Hypothalamus (tissue), 51 donors: ENCODE measurements at regions not wholly inside any gene's neighbourhood (a gene's known extent, or its start where the extent isn't known, plus 50 kb on each side); places are given as distances from the start of the nearest gene placed in this dataset.
"Not testable (repeated sequence)": the region's sequence is repeated elsewhere in the genome, so short reads cannot be mapped to it uniquely, and the experiment has no call there.

Experiments used
- DNase-seq, 51 donors: peaks; one replicate each; lab custom pipeline; 2025; lab: John Stamatoyannopoulos, UW

DNA sequence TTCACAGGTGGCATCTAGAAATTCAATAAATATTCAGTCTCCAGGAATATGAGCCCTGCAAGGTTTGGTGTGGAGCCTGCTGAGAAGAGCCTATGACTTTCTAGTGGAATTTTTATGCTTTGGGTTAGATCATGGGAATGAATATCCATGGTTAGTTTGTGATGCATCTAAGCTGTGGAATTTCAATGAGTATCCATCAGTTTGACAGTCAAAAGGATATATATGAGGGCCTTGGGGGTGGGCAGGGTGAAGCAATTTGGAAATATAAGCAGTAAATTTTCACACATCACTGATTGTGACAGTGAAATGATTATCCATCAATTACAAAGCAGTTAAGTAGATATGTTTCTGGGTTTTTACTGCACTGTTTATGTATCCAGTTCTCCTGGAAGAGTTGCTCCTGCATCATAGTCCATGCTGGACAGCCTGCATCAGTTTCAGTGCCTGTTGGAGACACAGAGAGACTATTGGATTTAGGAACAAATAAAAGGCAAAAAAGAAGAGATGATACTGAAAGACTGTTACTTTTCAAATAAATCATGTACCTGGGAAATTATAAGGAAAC is 530.8 kb downstream of the MFSD1 start:
- DNase-seq, result no peak

DNA sequence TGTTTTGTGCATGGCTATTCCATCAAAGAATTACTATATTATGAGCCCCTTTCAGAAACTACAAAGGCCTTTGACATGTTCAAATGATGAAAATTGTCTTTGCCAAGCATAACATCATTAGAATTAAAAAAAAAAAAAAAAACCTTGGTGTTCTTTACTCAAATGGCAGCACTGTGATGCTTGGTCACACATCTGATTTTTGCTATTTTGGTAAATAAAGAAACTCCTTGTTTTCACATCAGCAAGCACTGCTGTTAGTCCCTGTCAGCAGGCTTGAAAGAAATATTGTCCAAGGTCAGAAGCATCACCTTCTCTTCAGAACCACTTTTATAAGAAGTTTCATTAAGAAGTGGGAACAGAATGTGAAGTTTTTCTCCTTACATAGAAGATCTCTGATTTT is 537.3 kb downstream of the MFSD1 start:
- no peak for DNase-seq

DNA sequence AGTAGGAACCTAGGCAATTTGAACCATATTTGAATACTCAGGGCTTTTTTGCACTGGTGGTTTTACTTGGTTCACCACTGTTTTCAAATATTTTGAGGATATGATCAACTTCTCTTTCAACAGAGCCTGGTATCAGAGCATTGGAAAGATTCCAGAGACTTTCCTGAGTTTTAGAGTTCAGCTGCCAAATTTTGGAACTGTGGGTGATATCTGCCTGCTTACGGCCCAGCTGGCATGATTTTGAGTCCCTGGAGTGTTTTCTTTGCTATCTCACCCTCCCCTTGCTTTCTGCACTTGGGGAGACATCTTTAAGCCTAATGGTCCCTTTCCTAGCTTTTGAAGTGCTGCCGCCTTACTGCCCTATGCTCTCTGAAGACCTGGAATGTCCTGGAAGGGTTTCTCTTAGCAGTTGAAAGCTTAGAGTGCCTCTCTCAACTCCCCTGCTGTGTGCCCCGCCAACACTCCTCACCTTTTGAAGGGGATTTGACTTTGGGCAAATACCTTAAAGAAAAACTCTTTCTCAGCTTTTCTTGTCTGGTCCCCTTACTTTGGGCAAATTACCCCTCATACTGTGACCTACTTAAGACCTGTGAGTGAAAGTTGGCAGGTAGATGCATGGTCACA is 539.1 kb downstream of the MFSD1 start:
- no peak for DNase-seq

DNA sequence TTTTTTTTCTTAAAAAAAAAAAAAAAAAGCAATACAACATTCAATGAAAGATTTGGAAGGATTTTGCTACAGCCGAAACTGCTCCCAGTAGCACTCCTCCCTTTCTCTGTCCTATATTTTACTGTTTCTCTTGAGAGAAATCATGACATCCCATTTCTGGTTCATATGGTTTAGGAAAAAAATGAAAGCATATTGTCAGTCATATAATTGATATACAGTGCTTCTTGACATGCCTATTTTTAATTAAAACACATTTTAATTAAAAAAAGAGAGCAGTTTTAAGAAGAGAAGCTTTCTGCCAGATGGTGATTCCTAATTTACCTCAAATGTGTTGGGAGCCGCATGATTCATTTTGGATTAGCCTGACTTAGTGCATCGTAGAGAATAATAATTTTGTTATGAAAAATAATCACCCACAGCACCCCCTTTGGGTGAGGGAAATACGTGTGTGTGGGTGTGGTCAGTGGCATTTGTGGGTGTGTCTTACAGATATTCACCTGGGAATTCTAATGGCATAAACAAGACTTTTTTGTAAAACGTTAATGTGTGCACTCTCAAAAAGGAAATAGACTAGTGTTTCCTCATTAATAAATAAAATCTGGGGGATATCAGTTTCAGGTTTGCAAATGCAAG is 544.5 kb downstream of the MFSD1 start:
- DNase-seq, result no peak

DNA sequence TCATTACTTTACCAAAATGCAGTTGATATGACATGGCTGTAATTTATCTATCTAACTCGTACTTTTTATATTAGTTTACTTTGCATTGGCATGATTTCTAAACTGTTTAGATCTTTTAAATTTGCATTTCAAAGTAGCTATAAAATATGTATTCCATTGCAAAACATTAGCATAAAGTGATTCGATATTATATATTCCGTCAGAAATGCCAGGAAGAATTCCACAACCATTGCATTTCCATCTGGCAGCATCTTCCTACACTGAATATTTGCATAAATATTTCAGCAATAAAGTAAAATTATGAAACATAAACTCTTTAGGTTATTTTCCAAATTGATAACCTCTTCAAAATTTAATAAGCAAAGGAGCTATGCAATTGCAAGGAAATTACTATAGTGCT is 546.6 kb downstream of the MFSD1 start:
- no peak for DNase-seq

DNA sequence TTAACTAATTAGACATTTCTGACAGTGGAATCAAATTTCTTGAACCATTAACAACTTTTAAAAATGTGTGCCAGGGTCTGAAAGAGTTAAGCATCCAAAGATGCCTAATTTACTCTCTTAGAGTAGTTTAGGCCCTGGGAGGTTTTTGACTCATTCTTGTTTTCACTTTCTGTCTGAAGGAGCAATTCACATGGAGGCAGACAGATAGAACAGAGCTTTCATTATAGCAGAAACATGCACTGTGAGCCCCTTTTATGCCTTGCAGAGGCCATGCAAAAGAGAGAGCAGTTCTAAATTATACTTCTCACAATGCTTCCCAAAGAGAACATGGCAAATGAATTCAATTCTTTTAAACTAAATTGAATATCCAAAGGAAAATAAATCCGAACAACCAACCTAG is 554.8 kb downstream of the MFSD1 start:
- DNase-seq, result peak in 7 of 51 donors; percentile 1 to 60 (median 4)

DNA sequence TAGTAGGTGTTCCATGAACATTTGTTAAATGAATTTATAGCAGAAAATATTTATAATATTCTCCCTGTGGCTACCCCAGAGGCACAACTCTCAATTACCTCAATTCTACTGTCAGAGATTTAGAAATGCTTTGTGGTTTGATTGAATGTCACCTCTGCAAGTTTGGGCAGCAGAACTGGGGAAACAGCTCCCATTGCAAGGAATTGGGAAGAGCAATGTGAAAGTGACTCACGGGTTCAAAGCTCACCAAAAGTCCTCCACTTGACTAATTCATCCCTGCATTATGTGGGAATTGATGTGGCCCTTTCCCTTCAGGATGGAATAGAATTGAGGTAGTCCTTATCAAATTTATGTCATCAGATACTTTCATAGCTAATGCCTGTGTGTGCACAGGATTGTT is 562.7 kb downstream of the MFSD1 start:
- DNase-seq, result no peak

DNA sequence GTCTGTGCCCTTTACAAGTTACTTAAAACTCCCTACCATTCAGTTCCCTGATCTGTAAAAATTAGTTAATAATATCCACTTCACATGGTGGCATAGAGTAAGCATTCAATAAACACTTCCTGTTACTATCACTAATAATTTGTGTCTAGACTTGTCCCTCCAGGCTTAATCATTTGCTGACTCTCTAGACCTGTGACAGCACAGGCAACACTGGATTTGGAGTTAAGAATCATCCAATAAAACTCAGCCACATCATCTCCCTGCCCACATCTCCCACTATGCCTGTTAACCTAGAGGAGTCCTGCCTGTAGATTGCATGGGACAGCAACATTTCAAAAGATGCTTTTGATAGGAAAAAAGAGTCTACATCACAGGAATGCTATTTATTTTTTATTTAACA is 564.6 kb downstream of the MFSD1 start:
- DNase-seq, result no peak

DNA sequence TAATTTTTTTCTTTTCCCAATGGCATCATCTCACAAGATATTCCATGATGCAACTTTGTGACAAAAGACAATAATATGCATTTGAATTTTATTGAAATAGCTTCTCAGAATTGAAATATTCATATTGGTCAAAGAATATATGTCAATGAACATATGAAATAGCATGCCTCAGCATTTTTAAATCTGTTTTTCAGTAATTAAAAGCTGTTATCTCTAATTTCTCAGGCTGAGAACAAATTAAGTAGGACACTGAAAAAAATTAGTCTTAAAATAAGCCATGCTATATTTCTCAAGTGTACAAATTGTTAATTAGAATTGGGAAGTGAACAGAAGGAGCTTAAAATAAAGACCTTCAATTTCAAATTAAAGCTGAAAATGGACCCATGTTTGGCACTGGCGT is 570.1 kb downstream of the MFSD1 start:
- DNase-seq, result no peak

DNA sequence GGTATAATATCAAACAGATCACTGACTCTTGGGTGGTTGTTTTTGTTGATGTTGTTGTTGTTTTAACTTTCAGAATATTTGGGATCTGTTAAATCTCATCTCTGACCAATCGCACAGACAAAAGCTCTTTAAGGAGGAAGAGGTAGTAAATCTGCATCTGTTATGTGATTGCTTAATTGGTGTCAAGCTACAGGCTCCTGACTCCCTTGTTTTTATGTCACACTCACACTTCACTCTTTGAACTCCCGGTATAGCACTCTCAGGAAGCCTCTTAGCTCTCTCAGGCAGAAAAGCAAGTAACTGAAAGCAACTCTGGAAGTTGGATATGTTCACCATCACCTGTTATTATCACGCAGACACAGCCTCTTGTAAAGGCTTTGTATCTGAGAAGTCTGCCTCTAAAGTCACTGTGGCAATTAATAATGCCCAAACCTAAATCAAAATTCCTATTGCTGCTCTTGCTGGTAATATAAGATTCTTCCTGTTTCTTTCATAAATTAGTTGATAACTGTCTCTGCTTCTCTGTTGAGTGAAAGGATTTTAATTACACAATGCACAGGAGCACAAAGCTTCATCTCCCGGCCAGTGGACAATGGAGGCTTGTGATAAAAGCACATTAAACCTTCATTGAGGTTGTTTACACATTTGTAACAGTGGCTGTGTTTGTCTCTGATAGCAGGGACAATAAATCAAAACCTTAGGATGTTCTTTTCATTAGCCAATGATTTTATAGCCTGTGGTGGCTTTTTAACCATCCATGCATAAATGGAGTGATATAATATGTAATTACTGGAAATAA is 576.7 kb downstream of the MFSD1 start:
- no peak for DNase-seq

DNA sequence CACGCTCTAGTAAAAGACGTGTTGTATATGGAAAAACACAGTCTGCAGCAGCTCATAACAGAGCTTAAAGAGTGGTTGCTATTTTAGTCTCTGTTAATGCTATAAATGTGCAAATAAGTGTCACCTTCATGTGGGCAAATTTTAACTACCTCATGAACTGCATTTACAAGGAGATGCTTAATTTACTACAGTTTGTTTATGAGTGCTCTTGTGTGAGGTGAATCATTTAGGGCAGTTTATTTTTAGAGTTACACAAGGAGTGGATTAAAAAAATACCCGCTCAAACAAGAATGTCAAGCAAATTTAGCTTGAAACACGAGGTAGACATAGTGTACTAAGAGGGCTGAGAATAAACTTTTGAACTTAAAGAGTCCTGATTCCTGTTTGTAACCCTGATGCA is 579.0 kb downstream of the MFSD1 start:
- no peak for DNase-seq

DNA sequence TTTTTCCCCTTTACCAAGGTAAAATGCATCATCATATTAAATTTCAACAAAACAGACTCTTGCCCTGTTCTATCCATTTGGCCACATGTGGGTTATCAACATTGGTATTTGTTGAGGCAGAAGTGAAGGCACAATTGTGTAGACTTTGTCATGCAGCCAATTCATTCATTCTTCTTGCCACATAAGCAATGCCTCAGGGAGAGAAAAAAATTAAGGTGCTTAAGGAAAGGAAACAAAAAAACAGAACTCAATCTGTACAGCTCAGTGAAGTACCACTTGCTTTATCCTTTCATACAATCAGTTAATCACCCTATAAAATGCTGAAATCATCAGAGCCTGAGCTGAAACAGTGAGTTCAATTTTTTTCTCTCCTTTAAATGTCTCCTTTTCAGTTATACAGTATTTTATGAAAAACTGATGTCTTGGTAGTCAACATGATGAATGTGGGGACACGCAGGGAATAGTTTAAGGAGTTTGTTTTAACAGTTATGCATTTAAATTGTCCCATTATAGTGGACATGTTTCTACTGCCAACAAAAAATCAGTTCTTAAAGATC is 588.9 kb downstream of the MFSD1 start:
- no peak for DNase-seq

DNA sequence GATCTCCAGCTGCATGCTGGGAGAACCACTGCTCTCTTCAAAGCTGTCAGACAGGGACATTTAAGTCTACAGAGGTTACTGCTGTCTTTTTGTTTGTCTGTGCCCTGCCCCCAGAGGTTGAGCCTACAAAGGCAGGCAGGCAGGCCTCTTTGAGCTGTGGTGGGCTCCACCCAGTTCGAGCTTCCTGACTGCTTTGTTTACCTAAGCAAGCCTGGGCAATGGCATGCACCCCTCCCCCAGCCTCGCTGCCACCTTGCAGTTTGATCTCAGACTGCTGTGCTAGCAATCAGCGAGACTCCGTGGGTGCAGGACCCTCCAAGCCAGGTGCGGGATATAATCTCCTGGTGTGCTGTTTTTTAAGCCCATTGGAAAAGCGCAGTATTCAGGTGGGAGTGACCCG is 591.0 kb upstream of the IL12A start:
- not testable (repeated sequence) for DNase-seq

DNA sequence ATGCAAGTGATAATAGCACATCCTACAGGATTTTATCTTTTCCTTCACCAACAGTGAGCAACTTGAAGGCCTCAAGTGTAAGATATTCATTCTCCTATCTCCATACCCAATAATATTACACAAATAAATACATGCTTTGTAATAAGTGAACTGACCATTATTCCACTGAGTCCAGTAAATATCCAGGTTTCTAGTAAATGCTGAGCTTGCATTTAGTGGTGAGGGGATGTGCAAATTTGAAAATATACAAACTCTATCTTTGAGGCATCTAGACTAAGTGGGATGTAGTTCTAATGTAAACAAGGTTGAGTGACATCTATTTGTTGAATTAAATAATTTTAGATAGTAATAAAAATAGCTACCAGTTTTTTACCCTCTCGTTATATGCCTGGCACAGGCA is 587.6 kb upstream of the IL12A start:
- DNase-seq, result no peak

DNA sequence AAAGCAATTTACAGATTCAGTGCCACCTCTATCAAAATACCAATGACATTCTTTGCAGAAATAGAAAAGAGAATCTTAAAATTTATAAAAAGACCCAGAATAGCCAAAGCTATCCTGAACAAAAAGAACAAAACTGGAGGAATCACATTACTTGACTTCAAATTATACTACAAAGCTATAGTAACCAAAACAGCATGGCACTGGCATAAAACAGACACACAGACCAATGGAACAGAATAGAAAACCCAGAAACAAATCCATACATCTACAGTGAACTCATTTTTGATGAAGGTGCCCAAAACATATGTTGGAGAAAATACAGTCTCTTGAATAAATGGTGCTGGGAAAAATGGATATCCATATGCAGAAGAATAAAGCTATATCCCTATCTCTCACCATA is 578.9 kb upstream of the IL12A start:
- not testable (repeated sequence) for DNase-seq

DNA sequence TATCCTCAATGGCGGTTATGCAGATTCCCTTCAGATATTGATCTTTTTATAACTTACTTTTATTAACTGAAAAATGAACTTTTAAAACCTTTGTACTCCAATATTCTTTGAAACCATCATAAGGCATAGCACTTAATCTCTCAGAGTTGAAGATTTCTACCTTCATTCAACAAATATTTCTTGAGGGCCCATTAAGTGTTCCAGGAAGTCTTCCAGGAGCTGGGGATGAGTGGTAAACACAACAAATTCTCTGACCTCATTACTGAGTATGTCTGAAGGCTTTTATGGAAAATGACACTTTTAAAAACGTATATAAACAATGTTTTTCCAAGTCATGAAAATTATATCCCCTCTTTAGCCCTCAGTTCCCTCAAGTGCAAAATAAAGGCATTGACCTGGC is 575.3 kb upstream of the IL12A start:
- DNase-seq, result no peak

DNA sequence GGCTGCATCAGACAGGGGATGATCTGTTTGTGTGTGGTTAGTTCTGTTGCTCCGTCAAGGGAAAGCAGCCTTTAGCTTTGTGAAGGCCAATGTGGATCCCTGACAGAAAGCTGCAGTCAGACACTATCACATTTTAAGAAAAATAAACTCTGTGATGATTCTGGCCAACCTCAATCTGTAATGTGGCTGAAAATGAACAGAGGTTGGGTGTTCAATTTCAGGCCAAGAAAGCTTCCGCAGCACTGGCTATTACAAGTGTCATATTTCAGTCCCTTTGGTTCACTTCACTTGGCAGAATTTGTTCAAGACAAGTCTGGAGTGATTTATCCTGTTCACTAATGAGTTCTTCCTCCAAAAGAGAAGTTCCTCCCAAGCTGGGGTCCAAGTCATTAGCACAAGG is 571.8 kb upstream of the IL12A start:
- no peak for DNase-seq

DNA sequence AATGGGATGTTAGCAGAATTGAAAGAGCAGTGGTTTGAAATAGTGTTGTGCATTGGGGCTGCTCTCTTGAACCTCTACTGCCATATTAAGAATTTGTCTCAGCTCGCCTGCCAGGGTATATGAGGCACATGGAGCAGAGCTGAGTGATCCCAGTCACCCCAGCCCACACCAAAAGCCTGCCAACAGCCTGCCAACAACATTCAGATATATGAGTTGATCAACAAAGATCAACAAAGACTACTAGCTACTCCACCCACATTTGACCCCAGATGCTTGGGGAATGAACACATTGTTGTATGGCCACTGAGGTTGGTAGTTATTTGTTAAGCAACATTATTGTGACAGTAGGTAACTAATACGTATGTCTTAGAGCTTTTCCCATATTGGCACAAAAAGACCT is 570.9 kb upstream of the IL12A start:
- no peak for DNase-seq

DNA sequence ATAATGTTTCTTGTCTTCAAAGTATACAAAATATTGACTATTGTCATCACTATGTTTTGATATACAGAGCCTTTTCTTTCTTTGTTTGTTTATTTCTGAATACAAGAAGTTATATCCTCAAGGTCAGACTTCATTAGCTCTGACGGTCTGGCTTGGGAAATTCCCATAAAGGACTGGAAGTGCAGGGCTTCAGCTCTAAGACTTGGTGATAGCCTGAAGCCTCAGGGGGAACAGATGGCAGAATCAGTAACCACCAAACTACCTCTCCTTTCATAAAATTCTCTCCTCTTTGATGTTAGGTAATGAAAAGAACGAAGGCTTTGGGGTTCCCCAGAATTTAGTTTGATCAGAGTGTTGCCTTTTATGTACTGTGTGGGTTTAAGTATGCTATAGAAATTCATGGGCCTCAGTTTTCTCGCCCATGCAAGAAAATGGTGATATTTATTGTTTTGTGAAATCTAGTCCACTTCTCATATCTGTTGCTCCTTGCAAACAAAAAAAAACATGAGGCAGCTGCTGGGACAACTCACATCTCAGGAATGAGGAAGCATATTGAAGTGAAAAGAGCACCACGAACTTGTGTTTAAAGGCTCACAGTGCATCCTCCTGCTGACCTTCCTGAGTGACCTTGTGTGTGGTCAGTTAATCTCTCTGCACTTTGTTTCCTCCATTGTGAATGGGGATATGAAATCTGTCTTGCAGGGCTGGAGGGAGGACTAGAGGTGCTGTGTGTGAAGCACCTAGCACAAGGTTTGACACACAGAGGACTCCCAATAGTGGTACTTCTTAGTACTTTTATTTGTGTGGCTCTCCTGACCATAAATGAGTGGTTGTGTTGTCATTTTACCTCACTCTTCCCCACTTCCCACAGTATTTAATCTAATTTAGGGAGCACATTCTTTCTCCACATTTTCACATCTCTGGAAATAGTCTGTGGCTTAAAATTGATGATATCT is 569.8 kb upstream of the IL12A start:
- DNase-seq, result no peak

DNA sequence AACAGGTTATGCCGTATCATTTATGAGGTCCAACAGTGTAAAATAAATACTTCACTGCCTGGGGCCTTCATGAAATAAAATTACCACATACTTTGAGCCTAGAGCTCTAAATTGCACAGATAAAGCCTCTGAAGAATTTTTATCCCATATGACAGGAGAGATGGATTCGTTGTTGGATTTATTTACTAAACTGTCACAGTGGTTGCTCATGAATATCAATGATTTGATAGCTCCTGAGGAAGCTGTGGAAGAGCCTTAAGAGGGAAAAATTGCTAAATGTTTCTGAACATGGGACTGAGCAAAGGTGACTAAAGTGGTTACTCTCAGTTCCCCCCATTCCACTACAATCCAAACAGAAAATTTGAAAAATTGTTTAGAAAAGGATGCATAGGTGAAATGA is 558.9 kb upstream of the IL12A start:
- no peak for DNase-seq
